HepG2 (cell line): ENCODE measurements at regions not wholly inside any gene's neighbourhood (a gene's known extent, or its start where the extent isn't known, plus 50 kb on each side); places are given as distances from the start of the nearest gene placed in this dataset.

Experiments used
- FOXM1 ChIP-seq: sonication (generic); formaldehyde crosslinking; IDR thresholded peaks from 2 replicates; pipeline ENCODE4 v1.5.0; 2020; ENCODE audit warnings: missing genetic modification reagents
- ZNF224 ChIP-seq: sonication (generic); formaldehyde crosslinking; IDR thresholded peaks from 2 replicates; pipeline ENCODE4 v1.5.0; 2020; ENCODE audit warnings: mild to moderate bottlenecking, missing genetic modification reagents
- ZNF326 ChIP-seq: sonication (generic); formaldehyde crosslinking; IDR thresholded peaks from 2 replicates; pipeline ENCODE4 v1.4.0; 2020; ENCODE audit warnings: missing genetic modification reagents, borderline replicate concordance
- TF ChIP-seq, protein P1 (sequence below): sonication (generic); formaldehyde crosslinking; IDR thresholded peaks from 2 replicates; pipeline ENCODE4 v1.4.0; 2020; ENCODE audit warnings: missing genetic modification reagents
- TF ChIP-seq, protein P2 (sequence below): sonication (generic); formaldehyde crosslinking; IDR thresholded peaks from 2 replicates; pipeline ENCODE4 v1.5.0; 2020; ENCODE audit warnings: mild to moderate bottlenecking, missing genetic modification reagents, moderate library complexity
- TF ChIP-seq, protein P3 (sequence below): sonication (generic); formaldehyde crosslinking; IDR thresholded peaks from 2 replicates; pipeline ENCODE4 v1.8.1; 2023; ENCODE audit warnings: missing genetic modification reagents, mild to moderate bottlenecking, borderline replicate concordance
- TF ChIP-seq, protein P4 (sequence below): IDR thresholded peaks from 2 replicates; pipeline ENCODE4 v1.6.1; 2012; ENCODE audit warnings: inconsistent platforms

DNA sequence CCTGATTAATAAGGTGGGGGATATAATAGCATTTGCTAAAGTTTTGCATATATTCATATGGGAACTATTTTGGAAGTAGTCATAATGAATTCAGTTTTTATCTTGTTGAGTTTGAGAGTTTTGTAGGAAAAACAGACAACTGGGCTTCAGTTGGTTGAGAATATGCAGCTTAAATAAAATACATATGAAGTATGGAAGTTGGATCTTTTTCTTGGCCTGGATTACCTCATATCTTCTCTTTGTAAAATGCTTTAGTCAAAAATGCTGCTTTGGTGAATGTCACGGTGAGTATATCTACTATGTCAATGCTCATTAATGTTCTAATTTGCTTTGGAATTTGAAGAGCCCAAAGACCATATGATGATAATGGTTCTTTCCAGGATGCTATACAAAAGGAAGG lies 552.2 kb upstream of the LMO3 start:
- no peak for TF ChIP-seq ZNF224 (CRISPR knock-in tag)
- TF ChIP-seq, protein P1, sequence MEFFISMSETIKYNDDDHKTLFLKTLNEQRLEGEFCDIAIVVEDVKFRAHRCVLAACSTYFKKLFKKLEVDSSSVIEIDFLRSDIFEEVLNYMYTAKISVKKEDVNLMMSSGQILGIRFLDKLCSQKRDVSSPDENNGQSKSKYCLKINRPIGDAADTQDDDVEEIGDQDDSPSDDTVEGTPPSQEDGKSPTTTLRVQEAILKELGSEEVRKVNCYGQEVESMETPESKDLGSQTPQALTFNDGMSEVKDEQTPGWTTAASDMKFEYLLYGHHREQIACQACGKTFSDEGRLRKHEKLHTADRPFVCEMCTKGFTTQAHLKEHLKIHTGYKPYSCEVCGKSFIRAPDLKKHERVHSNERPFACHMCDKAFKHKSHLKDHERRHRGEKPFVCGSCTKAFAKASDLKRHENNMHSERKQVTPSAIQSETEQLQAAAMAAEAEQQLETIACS (CRISPR knock-in tag) = no peak
- TF ChIP-seq, protein P2, sequence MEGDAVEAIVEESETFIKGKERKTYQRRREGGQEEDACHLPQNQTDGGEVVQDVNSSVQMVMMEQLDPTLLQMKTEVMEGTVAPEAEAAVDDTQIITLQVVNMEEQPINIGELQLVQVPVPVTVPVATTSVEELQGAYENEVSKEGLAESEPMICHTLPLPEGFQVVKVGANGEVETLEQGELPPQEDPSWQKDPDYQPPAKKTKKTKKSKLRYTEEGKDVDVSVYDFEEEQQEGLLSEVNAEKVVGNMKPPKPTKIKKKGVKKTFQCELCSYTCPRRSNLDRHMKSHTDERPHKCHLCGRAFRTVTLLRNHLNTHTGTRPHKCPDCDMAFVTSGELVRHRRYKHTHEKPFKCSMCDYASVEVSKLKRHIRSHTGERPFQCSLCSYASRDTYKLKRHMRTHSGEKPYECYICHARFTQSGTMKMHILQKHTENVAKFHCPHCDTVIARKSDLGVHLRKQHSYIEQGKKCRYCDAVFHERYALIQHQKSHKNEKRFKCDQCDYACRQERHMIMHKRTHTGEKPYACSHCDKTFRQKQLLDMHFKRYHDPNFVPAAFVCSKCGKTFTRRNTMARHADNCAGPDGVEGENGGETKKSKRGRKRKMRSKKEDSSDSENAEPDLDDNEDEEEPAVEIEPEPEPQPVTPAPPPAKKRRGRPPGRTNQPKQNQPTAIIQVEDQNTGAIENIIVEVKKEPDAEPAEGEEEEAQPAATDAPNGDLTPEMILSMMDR (CRISPR knock-in tag) = no peak
- TF ChIP-seq, protein P3, sequence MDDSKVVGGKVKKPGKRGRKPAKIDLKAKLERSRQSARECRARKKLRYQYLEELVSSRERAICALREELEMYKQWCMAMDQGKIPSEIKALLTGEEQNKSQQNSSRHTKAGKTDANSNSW (CRISPR knock-in tag) = no peak
- TF ChIP-seq ZNF326 (CRISPR knock-in tag) = no peak
- TF ChIP-seq, protein P4, sequence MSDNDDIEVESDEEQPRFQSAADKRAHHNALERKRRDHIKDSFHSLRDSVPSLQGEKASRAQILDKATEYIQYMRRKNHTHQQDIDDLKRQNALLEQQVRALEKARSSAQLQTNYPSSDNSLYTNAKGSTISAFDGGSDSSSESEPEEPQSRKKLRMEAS = no peak
- TF ChIP-seq FOXM1 = no peak
